ENCODE measurements at regions not wholly inside any gene's neighbourhood (a gene's known extent, or its start where the extent isn't known, plus 50 kb on each side); places are given as distances from the start of the nearest gene placed in this dataset.

- Histone ChIP-seq H3K4me3 (replicated peaks in 1 of 3; ENCODE audit: insufficient read depth in 1 of 3, low read depth in 1 of 3, low read length in 3 of 3) (no peak overlapping the region), H3K9ac (replicated peaks; ENCODE audit: extremely low read depth, insufficient read depth, low read length) (no peak overlapping the region), H3K4me1 (ENCODE audit: control insufficient read depth, extremely low read depth, insufficient read depth, low read length) (no peaks in the 10 kb centered on the region), H3K36me3 (ENCODE audit: control insufficient read depth in 2 of 2, extremely low read depth in 1 of 2, insufficient read depth in 2 of 2, low read length in 2 of 2) (no peaks in the 10 kb centered on the region), H3K4me2 (ENCODE audit: insufficient read depth, low read length) (no peak overlapping the region), H4K20me1 (replicated peaks; ENCODE audit: control insufficient read depth, extremely low read depth, insufficient read depth, low read length) (no peaks in the 10 kb centered on the region), H3K9me1 (replicated peaks; ENCODE audit: control insufficient read depth, extremely low read depth, insufficient read depth, low read length) (no peaks in the 10 kb centered on the region), H3K27me3 (ENCODE audit: control insufficient read depth in 2 of 2, insufficient read depth in 2 of 2, low read length in 2 of 2) (no peaks in the 10 kb centered on the region), H3K27ac (ENCODE audit: insufficient read depth, low read depth, low read length) (no peak overlapping the region), H3K9me3 (replicated peaks; ENCODE audit: control insufficient read depth, insufficient read depth, low read length) (no peaks in the 10 kb centered on the region), H2AFZ (ENCODE audit: low read depth, low read length) (no peak overlapping the region), H3K79me2 (ENCODE audit: control insufficient read depth, insufficient read depth, low read length) (no peaks in the 10 kb centered on the region)
- BruUV-seq (replicated peaks): no TSS peak
- no peak for TF ChIP-seq EZH2 (IDR thresholded peaks at IDR 0.05; ENCODE audit: borderline replicate concordance, low read depth, low read length, severe bottlenecking)
- TF ChIP-seq JUN (IDR thresholded peaks at IDR 0.05; ENCODE audit: borderline replicate concordance, insufficient read depth, insufficient read length, low read depth): no peak
- no peak for TF ChIP-seq POLR2A (IDR thresholded peaks at IDR 0.05; ENCODE audit: low read depth, low read length)
- TF ChIP-seq POLR2AphosphoS5 (IDR thresholded peaks at IDR 0.05; ENCODE audit: insufficient read depth, low read depth, low read length): no peak
- TF ChIP-seq FOS (IDR thresholded peaks at IDR 0.05; ENCODE audit: borderline replicate concordance, insufficient read depth, low read length): no peak
- TF ChIP-seq MAX (IDR thresholded peaks at IDR 0.05; ENCODE audit: insufficient read depth, insufficient read length): no peak
- TF ChIP-seq CTCF (IDR thresholded peaks at IDR 0.05; ENCODE audit: extremely low read depth in 1 of 2, insufficient read depth in 1 of 2, low read depth in 1 of 2, low read length in 2 of 2): no peak
- TF ChIP-seq GATA2 (IDR thresholded peaks at IDR 0.05; ENCODE audit: insufficient read depth, insufficient read length, low read depth, low read length): no peak
- TF ChIP-seq MYC (IDR thresholded peaks at IDR 0.05; ENCODE audit: low read depth, low read length): no peak
- POLR2A ChIA-PET: no interaction called here
- FAIRE-seq (no peak), DNase-seq (ENCODE audit: low read depth, low spot score) (no peak)
- dilution Hi-C loops (cut with MboI; ENCODE audit: extremely low pct_ligation_motif_present, low sequenced_read_pairs) (no loop called here), intact Hi-C loops (cut with micrococcal nuclease) (no loop called here)
- CTCF ChIA-PET: interaction anchor here (1.0 kb wide), 1 partner anchor 9 kb away, joined by 3 read pairs; no protein-coding TSS in a partner anchor
Observed at GRCh38 chr10:83301732-83302131, 837.6 kb upstream of the GHITM start.

Measured in endothelial cell of umbilical vein (primary cell).